COR-L47 (cell line): ENCODE measurements at regions not wholly inside any gene's neighbourhood (a gene's known extent, or its start where the extent isn't known, plus 50 kb on each side); places are given as distances from the start of the nearest gene placed in this dataset.
"Not testable (repeated sequence)": the region's sequence is repeated elsewhere in the genome, so short reads cannot be mapped to it uniquely, and the experiment has no call there.

Experiments used
- DNase-seq: peaks from one replicate; lab custom pipeline; 2025; lab: John Stamatoyannopoulos, UW

DNA sequence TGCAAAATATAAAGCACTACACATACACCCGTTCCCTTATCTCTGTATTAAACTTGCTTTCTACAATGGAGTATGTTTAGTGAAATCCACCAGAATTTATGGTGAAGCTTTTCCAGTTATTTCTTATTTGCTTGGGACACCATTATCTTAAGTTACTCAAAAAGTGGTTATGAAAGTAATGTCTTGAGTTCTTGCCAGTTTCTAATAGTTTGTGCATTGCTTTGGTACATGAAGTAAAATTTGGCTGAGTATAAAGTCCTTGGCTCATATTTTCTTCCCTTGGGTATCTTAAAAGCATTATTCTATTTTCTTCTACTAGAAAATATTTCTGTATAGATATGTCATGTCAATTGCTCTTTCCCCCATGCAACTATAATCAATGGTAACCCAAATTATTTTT lies 85.2 kb downstream of the POLR1F start:
- no peak for DNase-seq

DNA sequence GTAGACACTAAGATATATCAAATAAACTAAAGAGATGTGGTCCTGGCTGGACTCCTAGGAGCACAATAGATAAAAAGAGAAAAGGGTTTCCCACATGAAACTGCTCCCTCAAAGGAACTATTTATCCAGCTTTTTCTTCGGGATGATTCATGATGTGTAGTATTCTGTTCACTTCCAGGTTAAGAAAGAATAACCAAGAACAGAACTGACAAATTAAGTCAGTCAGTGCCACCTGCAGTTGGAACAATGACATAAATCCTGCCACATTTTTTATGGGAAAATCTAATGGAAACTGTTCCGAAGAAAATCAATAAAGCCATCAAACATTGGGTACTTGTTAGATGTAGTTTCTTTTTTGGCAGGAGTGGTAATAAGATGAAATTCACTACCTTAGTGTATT lies 87.1 kb downstream of the POLR1F start:
- DNase-seq, result peak; percentile 12

DNA sequence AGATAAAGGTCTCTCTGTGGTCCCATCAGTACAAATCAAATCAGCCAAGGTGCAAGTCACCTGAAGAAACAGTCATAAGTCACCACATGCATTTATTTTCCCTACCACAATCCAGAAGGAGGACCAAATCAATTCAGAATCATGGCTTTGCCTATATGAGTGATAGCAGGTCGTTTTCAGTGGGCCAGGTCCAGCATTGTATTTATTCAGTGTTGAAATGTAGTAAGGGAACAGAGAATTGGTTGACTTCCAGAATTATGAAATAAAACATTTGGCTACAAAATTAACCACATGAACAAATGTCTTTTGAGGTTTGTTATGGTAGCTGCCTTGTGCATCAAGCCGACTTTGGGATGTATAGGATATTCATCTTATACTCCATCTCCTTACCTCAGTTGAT lies 88.4 kb downstream of the POLR1F start:
- DNase-seq, result no peak

DNA sequence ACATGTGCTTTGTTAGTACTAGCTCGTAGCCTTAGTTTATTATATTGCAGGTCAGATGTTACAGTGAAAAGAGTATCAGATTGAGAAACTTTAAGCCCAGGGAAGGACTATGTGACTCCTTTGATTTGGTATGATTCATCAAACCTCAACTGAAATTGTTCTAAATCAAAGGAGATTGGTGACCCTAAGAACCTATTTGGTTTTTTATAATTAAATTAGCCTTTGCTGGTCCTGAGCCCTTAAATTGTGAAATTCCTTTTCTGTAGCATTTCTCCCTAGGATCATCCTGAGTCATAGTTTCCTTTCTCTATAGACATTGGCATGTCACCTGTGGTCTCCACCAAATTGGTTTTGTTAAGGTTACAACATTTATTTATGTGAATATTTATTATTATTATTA lies 89.7 kb downstream of the POLR1F start:
- DNase-seq, result no peak

- DNase-seq, result no peak
These were observed 90.9 kb downstream of the POLR1F start for GRCh38 chr7:19617901-19618300.

DNA sequence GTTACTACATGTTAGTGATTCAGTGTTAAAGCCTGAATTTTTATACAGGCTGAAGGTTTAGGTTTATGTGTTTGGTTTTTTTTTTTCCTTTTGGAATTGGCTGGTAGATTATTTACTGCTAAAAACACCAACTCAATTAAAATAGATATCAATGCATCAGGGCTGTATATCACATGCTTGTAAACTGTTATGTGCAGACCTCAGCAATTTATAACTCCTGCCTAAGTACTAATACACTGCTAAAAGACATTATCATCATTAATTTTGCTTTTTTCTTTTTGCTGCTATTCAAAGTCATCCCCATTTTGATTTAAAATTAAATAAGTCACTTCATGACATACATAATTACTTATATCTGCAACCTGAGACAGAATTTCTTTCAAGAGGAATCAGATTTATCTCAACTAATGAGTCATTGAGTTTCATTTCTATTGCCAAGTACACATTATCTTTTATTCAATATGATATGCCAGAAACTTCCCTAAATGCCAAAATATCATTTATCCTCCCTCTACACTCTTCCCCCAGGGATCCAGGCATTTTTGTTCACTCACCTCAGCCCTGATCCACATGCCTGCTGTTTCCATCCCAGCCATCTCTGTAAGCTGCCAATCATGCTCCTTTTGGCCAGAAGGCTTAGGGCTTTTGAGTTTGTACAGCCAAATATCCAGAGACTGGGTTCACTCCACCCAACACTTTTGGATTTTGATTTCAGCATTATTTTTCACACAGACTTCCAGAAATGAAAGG lies 98.5 kb downstream of the POLR1F start:
- DNase-seq, result no peak

DNA sequence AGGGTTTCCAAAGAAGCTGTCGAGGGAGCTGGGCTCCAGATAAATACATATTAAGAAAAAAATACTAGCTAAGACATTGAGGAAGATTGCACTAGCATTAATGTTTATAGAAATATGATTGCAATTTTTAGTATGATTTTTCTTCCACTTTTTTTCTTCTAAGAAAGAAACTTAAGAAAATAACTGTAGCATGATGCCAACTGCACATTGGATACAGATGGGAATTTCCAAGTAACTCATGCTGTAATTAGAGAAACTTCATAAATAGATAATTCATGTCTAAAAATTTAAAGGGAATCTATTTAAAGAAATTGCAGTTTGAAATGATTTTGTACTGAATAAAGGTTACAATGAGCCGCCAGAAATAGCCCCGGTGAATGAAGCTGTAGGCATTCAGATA lies 119.4 kb downstream of the POLR1F start:
- DNase-seq, result no peak

GRCh38 chr7:19587291-19587690 lies 121.5 kb downstream of the POLR1F start:
- DNase-seq, result no peak

- DNase-seq, result no peak
These were observed 123.1 kb downstream of the POLR1F start for GRCh38 chr7:19585761-19586160.

DNA sequence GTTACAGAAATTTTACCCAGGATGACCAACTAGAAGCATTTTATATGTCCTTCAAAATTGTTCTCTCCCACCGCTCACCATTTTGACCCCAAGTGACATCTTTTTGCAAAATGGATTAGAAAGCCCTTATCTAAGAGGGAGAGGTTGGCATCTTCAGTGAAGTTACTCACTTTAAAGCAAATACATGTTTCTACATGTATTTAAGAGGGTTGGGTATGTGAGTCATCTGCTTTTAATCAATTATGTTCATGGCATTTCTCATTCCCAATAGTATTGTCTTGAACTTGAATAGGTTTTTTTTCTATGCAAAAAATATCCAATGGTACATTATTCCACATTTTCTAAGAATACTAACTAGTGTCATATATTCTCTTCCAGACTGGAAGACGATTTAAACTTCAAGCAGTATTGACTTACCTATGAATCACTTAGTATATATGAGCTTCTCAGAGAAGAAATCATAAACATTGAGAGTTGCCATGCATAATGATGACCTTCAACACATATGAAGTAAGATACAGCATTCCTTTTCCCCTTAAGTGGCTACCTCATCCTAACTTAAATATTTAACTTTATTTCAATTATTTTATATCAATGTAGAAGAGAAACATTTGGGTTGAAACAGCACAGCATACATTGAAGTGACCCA lies 132.8 kb downstream of the POLR1F start:
- no peak for DNase-seq

DNA sequence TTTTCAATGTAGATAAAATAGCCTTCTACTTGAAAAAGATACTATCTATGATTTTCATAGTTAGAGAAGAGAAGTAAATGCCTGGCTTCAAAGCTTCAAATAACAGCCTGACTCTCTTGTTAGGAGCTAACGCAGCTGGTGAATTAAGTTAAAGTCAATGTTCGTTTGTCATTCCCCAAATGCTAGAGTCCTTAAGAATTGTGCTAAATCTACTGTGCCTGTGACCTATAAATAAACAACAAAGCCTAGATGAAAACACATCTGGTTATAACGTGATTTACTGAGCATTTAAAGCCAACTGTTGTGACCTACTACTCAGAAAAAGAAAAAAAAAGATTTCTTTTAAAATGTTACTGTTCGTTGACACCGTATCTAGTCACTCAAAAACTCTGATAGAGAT lies 134.7 kb downstream of the POLR1F start:
- no peak for DNase-seq

- no peak for DNase-seq
These were observed 136.3 kb downstream of the POLR1F start for GRCh38 chr7:19572566-19572965.

GRCh38 chr7:19567011-19567410 lies 141.8 kb downstream of the POLR1F start:
- DNase-seq, result no peak

- no peak for DNase-seq
These were observed 143.2 kb downstream of the POLR1F start for GRCh38 chr7:19565602-19566001.

GRCh38 chr7:19561121-19561805 lies 147.6 kb downstream of the POLR1F start:
- DNase-seq, result no peak

GRCh38 chr7:19560111-19560883 lies 148.5 kb downstream of the POLR1F start:
- DNase-seq, result no peak

DNA sequence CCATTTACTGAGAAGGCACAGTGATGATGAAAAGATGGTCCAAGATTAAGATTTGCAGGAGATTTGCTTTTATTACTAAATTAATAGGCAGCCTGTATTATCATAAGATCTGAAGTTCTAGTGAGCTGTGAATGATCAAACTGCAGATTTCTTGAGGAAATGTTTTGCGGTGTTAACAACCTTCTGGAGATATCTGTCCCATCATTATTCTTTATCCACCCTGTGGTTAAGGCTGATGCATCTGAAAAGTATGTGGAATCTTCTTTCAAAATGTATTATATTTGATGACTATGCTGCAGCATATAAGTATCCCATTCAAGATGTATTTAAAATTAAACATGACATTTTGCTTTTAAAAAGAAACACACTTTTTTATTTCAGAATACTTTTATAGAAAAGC lies 150.3 kb downstream of the POLR1F start:
- DNase-seq, result no peak

DNA sequence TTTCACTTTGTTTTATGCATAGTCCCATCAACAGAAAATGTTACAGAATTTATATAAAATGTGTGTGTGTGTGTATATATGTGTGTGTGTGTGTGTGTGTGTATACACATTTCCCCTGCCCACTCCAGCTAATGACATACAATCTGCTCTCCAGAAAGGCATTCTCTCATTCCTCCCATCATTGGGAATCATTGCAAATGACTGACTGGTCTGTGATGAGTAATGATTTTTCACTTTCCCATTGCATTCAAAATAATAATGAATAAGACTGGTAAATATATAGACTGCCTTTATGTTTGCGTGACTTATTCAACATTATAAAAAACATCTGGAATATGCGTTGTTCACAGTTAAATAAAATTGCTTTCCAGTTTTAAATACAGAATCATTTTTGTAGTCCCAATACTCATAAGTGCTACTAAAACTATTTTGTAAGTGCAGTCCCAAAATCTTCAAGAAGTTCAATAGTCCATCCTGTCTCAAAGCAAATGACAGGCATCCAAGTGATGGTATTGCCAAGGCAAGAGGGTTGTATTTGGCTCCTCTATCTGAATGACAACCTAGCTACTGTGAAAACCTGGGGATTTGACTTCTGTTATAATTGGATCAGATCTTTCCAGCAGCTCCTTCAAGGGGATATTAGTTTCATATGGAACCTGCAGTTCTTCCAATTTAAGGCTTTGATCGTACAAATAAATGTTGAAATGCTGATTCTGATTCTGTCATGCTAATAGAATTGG lies 150.9 kb downstream of the POLR1F start:
- no peak for DNase-seq

DNA sequence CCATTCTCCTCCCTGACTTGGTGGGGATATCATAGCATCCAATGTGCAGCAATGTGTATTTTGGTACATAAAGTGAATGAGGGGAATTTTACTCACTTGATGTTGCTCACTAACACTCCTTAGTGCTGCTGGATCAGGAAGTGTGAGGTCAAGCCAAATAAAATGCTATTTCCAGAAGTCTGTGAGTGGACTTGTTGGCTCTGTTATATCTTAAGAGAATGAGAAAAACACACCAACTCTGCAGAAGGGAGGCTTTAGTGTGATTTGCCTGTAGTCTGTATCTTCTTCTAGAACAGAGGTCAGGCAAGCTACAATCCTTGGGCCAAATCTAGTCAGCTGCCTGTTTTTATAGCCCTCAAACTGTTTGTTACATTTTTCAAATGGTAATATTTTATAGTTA lies 154.3 kb downstream of the POLR1F start:
- no peak for DNase-seq

GRCh38 chr7:19552576-19552975 lies 156.3 kb downstream of the POLR1F start:
- no peak for DNase-seq

DNA sequence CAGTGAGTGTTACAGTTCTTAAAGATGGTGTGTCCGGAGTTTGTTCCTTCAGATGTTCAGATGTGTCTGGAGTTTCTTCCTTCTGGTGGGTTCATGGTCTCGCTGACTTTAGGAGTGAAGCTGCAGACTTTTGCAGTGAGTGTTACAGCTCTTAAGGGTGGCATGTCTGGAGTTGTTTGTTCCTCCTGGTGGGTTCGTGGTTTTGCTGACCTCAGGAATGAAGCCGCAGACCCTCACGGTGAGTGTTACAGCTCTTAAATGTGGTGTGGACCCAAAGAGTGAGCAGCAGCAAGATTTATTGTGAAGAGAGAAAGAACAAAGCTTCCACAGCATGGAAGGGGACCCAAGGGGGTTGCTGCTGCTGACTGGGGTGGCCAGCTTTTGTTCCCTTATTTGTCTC lies 159.6 kb downstream of the POLR1F start:
- not testable (repeated sequence) for DNase-seq

- no peak for DNase-seq
These were observed 170.9 kb downstream of the POLR1F start for GRCh38 chr7:19537942-19538401.
